GM12874 (cell line): ENCODE measurements at regions not wholly inside any gene's neighbourhood (a gene's known extent, or its start where the extent isn't known, plus 50 kb on each side); places are given as distances from the start of the nearest gene placed in this dataset.

Source experiments
- TF ChIP-seq, protein P1 (sequence below): IDR thresholded peaks from 2 replicates; pipeline ENCODE4 v1.5.1; 2011; ENCODE audit warnings: low read depth, mild to moderate bottlenecking, control low read depth, low read length, moderate library complexity; ENCODE audit not compliant: insufficient read depth

DNA sequence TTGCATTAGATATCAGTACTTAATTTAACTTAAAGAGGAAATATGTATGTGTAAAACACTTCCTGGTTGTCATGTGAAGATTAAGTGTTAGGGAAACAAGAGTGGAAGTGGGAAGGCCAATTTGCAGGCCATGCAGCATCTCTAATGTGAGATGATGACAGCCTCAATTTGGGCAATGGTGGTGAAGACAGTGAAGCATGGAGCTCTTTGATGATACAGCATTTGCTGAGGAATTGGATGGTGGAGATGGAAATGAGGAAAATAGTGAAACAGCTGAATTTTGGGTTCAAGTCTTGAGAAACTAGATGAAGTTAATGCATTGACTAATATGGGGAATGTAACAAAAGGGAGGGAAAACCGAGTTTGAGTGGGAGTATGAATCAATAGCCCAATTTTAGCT is 231.7 kb upstream of the MIR17HG start:
- TF ChIP-seq, protein P1, sequence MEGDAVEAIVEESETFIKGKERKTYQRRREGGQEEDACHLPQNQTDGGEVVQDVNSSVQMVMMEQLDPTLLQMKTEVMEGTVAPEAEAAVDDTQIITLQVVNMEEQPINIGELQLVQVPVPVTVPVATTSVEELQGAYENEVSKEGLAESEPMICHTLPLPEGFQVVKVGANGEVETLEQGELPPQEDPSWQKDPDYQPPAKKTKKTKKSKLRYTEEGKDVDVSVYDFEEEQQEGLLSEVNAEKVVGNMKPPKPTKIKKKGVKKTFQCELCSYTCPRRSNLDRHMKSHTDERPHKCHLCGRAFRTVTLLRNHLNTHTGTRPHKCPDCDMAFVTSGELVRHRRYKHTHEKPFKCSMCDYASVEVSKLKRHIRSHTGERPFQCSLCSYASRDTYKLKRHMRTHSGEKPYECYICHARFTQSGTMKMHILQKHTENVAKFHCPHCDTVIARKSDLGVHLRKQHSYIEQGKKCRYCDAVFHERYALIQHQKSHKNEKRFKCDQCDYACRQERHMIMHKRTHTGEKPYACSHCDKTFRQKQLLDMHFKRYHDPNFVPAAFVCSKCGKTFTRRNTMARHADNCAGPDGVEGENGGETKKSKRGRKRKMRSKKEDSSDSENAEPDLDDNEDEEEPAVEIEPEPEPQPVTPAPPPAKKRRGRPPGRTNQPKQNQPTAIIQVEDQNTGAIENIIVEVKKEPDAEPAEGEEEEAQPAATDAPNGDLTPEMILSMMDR = no peak

DNA sequence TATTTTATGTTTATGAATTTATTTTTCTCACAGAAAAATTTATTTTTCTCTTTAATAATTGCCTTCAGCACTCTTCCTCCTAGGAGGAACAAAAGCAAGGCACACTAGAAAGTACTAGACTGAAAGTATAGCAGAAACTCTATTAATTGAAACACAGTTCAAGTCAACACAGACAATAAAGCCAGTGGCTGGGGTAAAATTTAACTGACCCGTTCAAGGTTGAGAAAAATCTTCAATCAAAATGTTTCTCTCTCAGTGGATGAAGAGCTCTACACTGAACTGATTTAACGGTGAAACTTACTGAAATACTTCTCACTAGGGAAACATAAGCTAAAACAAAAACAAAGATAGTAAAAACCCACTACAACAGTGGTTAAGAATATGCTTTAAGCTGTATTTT is 230.1 kb upstream of the MIR17HG start:
- TF ChIP-seq, protein P1 = no peak

DNA sequence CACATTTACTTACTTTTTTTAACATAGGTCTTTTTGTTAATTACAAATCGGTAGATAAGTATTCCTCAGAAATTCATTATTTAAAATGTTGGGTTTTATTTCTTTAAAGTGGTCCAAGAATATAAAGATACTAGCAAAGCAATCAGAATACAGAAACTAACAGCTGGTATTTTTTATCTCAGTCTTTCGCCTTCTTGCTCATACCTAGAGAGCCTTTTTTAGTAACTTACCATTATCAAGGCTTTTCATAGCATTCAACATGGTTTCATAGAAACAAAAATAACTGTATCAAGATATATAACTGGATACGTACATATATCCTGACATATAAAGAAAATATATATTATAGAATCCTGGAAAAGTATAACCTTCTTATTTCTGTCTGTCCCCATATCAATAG is 227.8 kb upstream of the MIR17HG start:
- TF ChIP-seq, protein P1 = no peak

DNA sequence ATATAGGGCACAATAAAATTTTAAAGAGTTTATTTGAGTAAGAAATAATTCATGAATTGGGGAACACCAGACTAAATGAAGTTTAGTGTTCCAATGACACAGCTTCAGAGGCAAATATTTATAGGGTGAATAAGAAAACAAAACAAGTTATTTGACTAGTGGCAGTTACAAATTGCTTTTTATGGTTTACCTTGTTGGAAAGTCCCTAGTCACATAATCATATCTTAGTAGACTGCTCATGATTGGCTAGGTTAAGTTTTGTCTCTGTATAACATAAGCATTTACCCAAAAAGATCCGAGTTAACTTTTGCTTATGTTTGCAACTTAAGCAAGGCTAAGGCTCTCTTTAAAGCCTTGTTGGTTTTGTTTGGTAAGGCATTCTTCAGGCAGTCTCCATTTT is 224.7 kb upstream of the MIR17HG start:
- TF ChIP-seq, protein P1 = no peak

DNA sequence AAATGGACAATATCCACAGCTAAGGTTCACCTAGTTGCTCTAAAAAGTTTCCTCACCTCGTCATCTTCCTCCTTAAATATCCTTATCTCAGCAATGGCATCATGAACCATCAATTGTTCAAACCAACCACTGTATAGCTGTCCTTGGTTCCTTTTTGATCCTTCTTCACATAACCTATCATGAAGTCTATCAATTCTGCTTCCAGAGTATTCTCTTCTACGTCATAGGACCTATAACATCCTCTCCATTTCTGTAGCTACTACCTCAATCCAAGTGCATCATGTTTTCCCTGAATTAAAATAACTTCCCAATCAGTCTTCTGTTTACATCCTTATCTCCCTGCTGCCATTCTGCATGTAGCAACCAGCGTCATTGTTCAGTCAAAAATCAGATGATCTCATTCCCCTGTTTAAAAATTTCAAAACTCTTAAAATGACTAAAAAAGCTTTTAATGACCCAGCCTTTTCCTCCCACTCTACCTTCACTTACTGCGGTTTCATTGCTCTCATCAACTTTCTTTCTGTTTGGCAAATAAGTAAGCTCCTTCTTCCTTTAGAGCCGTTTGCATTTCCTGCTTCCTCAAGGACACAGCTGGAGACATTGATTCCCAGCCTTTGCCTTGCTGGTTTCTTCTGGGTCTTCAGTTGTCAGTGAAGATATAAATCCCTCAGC is 223.9 kb upstream of the MIR17HG start:
- TF ChIP-seq, protein P1 = no peak

DNA sequence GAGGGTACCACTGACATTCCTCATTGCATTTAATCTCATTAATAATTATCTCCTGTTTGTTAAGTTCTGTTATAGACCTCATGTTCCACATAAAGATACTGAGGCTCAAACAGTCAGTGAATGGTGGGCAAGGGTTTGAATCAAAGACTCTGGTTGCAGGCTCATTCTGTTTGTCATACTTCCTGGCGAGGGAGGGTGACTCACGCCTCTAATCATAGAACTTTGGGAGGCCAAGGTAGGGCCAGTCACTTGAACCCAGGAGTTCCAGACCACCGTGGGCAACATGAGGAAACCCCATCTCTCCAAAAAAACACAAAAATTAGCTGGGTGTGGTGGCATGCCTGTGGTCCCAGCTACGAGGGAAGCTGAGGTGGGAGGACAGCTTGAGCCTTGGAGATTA is 220.7 kb upstream of the MIR17HG start:
- TF ChIP-seq, protein P1 = no peak

DNA sequence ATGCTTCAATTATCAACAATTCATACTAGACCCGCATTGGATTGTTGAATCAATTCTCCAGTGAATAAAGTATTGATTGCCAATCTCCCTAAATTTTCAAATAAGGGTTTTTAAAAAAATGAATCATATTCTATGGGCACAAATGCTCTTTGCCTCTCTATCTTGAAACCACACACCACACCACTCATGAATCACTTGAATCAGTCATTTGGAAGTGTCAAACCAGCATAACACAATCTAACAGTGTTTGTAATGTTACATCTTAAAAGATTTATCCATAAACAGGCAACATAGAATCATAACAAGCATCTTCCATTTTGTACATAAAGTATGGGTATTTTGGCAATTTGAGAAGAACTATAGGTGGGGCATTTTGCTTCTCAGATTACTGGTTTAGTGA is 219.5 kb upstream of the MIR17HG start:
- TF ChIP-seq, protein P1 = no peak
